GM12874 (cell line): ENCODE measurements at regions not wholly inside any gene's neighbourhood (a gene's known extent, or its start where the extent isn't known, plus 50 kb on each side); places are given as distances from the start of the nearest gene placed in this dataset.

Experiments used
- CTCF ChIP-seq: IDR thresholded peaks from 2 replicates; pipeline ENCODE4 v1.5.1; 2011; ENCODE audit warnings: low read depth, mild to moderate bottlenecking, control low read depth, low read length, moderate library complexity; ENCODE audit not compliant: insufficient read depth

- no peak for TF ChIP-seq CTCF
Observed at GRCh38 chr5:6859023-6859422, 145.8 kb downstream of the TENT4A start.

- TF ChIP-seq CTCF = no peak
Observed at GRCh38 chr5:6859951-6860638, 146.9 kb downstream of the TENT4A start.

GRCh38 chr5:6861036-6861435 lies 147.8 kb downstream of the TENT4A start:
- TF ChIP-seq CTCF = no peak

GRCh38 chr5:6861667-6862066 lies 148.4 kb downstream of the TENT4A start:
- no peak for TF ChIP-seq CTCF

- TF ChIP-seq CTCF = no peak
Observed at GRCh38 chr5:6862306-6862705, 149.1 kb downstream of the TENT4A start.

GRCh38 chr5:6867712-6868111 lies 154.5 kb downstream of the TENT4A start:
- TF ChIP-seq CTCF = no peak

- TF ChIP-seq CTCF = no peak
Observed at GRCh38 chr5:6868171-6868570, 154.9 kb downstream of the TENT4A start.
